Endothelial cell of umbilical vein (primary cell): ENCODE measurements at regions not wholly inside any gene's neighbourhood (a gene's known extent, or its start where the extent isn't known, plus 50 kb on each side); places are given as distances from the start of the nearest gene placed in this dataset.

Source experiments
- BruUV-seq: library from RNA; stranded (reverse); fragments of 400-500 nt; replicated peaks from 2 replicates; lab custom pipeline; 2021; lab: Mats Ljungman, UMichigan
- CTCF ChIA-PET: fragments of 300-600, 350-600 bp; sonication (Branson Sonifier 250); formaldehyde crosslinking; loops from one replicate; lab custom pipeline; 2021; ENCODE audit warnings: antibody characterized with exemption, inconsistent platforms; lab: Charles Lee
- POLR2A ChIA-PET: fragments of 300-600, 350-600 bp; sonication (Branson Sonifier 250); formaldehyde crosslinking; loops from one replicate; lab custom pipeline; 2021; ENCODE audit warnings: antibody characterized with exemption, inconsistent platforms; lab: Charles Lee
- DNase-seq: peaks from one replicate; pipeline ENCODE4 v3.0.0-alpha.2; 2011; ENCODE audit warnings: low read depth, low spot score
- FAIRE-seq: peaks from 2 replicates; lab custom pipeline; 2011; peaks lifted over from hg19 to GRCh38; lab: Jason Lieb, UNC
- H2AFZ ChIP-seq: 2 replicates; pipeline ENCODE4 v1.6.0; 2012; ENCODE audit warnings: low read depth, low read length, control low read depth, inconsistent platforms
- H3K27ac ChIP-seq: 2 replicates; pipeline ENCODE4 v1.5.1; 2011; ENCODE audit warnings: low read depth, mild to moderate bottlenecking, control low read depth, low read length, moderate library complexity; ENCODE audit not compliant: insufficient read depth
- H3K27me3 ChIP-seq, 2 experiments: 2 replicates each; pipeline versions ENCODE4 v1.6.0 to v1.6.1; 2011; ENCODE audit warnings: low read length in 2 of 2, mixed read lengths in 1 of 2; ENCODE audit not compliant: control insufficient read depth in 2 of 2, insufficient read depth in 2 of 2
- H3K36me3 ChIP-seq, 2 experiments: 2 replicates in 1 of 2; 3 replicates in 1 of 2; pipeline ENCODE4 v1.5.1; 2011; ENCODE audit warnings: low read length in 2 of 2, mild to moderate bottlenecking in 1 of 2, moderate library complexity in 1 of 2; ENCODE audit not compliant: control insufficient read depth in 2 of 2, insufficient read depth in 2 of 2; ENCODE audit errors: extremely low read depth in 1 of 2
- H3K4me1 ChIP-seq: 3 replicates; pipeline ENCODE4 v1.5.1; 2011; ENCODE audit warnings: mild to moderate bottlenecking, low read length; ENCODE audit not compliant: control insufficient read depth, insufficient read depth; ENCODE audit errors: extremely low read depth
- H3K4me2 ChIP-seq: 2 replicates; pipeline ENCODE4 v1.6.1; 2011; ENCODE audit warnings: low read length, control low read depth, mixed read lengths; ENCODE audit not compliant: insufficient read depth
- H3K4me3 ChIP-seq, 3 experiments: fragments of 200-600 bp in 1 of 3; sonication (generic), shearing (Covaris generic) in 1 of 3; replicated peaks in 1 of 3; 2 replicates each; pipeline ENCODE4 v1.5.1; 2011 to 2016; ENCODE audit warnings: control low read depth in 3 of 3, low read length in 3 of 3, mild to moderate bottlenecking in 2 of 3, inconsistent platforms in 1 of 3, low read depth in 1 of 3, moderate library complexity in 1 of 3; ENCODE audit not compliant: insufficient read depth in 1 of 3
- H3K79me2 ChIP-seq: 2 replicates; pipeline ENCODE4 v1.6.0; 2012; ENCODE audit warnings: low read length, inconsistent platforms; ENCODE audit not compliant: control insufficient read depth, insufficient read depth
- H3K9ac ChIP-seq: replicated peaks from 2 replicates; pipeline ENCODE3; 2011; ENCODE audit warnings: low read length, control low read depth; ENCODE audit not compliant: insufficient read depth; ENCODE audit errors: extremely low read depth
- H3K9me1 ChIP-seq: replicated peaks from 3 replicates; pipeline ENCODE4 v1.6.0; 2011; ENCODE audit warnings: mild to moderate bottlenecking, low read length; ENCODE audit not compliant: control insufficient read depth, insufficient read depth; ENCODE audit errors: extremely low read depth
- H3K9me3 ChIP-seq: replicated peaks from 2 replicates; pipeline ENCODE4 v1.5.1; 2012; ENCODE audit warnings: low read length, inconsistent platforms; ENCODE audit not compliant: control insufficient read depth, insufficient read depth
- H4K20me1 ChIP-seq: replicated peaks from 2 replicates; pipeline ENCODE3; 2011; ENCODE audit warnings: mild to moderate bottlenecking, low read length; ENCODE audit not compliant: control insufficient read depth, insufficient read depth; ENCODE audit errors: extremely low read depth
- CTCF ChIP-seq, 2 donors: IDR thresholded peaks; 1 replicate in 1 of 2; 2 replicates in 1 of 2; pipeline ENCODE4 v1.5.1; 2011; ENCODE audit warnings: low read length in 2 of 2, mild to moderate bottlenecking in 2 of 2, moderate library complexity in 2 of 2, control low read depth in 1 of 2, inconsistent platforms in 1 of 2, low read depth in 1 of 2; ENCODE audit not compliant: insufficient read depth in 1 of 2; ENCODE audit errors: extremely low read depth in 1 of 2
- EZH2 ChIP-seq: IDR thresholded peaks from 2 replicates; pipeline ENCODE4 v1.6.1; 2012; ENCODE audit warnings: borderline replicate concordance, low read depth, mild to moderate bottlenecking, moderate library complexity, low read length, inconsistent platforms; ENCODE audit not compliant: severe bottlenecking
- FOS ChIP-seq: IDR thresholded peaks from 2 replicates; pipeline ENCODE4 v1.6.1; 2011; ENCODE audit warnings: mild to moderate bottlenecking, low read length, moderate library complexity, borderline replicate concordance; ENCODE audit not compliant: insufficient read depth
- GATA2 ChIP-seq: IDR thresholded peaks from 2 replicates; pipeline ENCODE4 v1.7.0; 2011; ENCODE audit warnings: low read depth, mild to moderate bottlenecking, moderate library complexity, mixed read lengths, low read length; ENCODE audit not compliant: insufficient read length, insufficient read depth
- JUN ChIP-seq: IDR thresholded peaks from 2 replicates; pipeline ENCODE4 v1.6.1; 2011; ENCODE audit warnings: borderline replicate concordance, low read depth; ENCODE audit not compliant: insufficient read length, insufficient read depth
- MAX ChIP-seq: IDR thresholded peaks from 2 replicates; pipeline ENCODE4 v1.6.1; 2011; ENCODE audit not compliant: insufficient read depth, insufficient read length
- MYC ChIP-seq: IDR thresholded peaks from one replicate; pipeline ENCODE4 v1.6.1; 2011; ENCODE audit warnings: mild to moderate bottlenecking, low read depth, low read length
- POLR2A ChIP-seq: IDR thresholded peaks from 2 replicates; pipeline ENCODE4 v1.6.1; 2012; ENCODE audit warnings: low read depth, mild to moderate bottlenecking, control low read depth, low read length
- POLR2AphosphoS5 ChIP-seq: IDR thresholded peaks from 2 replicates; pipeline ENCODE4 v1.6.1; 2012; ENCODE audit warnings: low read depth, mild to moderate bottlenecking, control low read depth, low read length, moderate library complexity; ENCODE audit not compliant: insufficient read depth
- dilution Hi-C: fragments of 300-500 bp; cut with MboI; formaldehyde crosslinking; loops from one replicate; pipeline ENCODE4 v1.15.0; 2019; ENCODE audit warnings: low sequenced_read_pairs; ENCODE audit not compliant: extremely low pct_ligation_motif_present
- intact Hi-C: fragments of 100-400 bp; cut with micrococcal nuclease; formaldehyde crosslinking; loops from one replicate; pipeline ENCODE4 v1.10.0; 2022

- Histone ChIP-seq H3K36me3 (no peaks in the 10 kb centered on the region), H3K27me3 (no peaks in the 10 kb centered on the region), H3K27ac (no peak overlapping the region), H4K20me1 (no peaks in the 10 kb centered on the region), H3K4me2 (no peak overlapping the region), H3K9me1 (no peaks in the 10 kb centered on the region), H3K4me1 (no peaks in the 10 kb centered on the region), H2AFZ (no peak overlapping the region), H3K9me3 (no peaks in the 10 kb centered on the region), H3K9ac (no peak overlapping the region), H3K79me2 (no peaks in the 10 kb centered on the region), H3K4me3 (no peak overlapping the region)
- dilution Hi-C loops, result no loop called here
- BruUV-seq, result no TSS peak
- TF ChIP-seq MAX (no peak), GATA2 (no peak), POLR2A (no peak), CTCF (IDR thresholded peaks at IDR 0.05; ENCODE audit: extremely low read depth in 1 of 2, insufficient read depth in 1 of 2, low read depth in 1 of 2, low read length in 2 of 2) (no peak), EZH2 (no peak), POLR2AphosphoS5 (no peak), FOS (no peak), JUN (no peak), MYC (no peak)
- intact Hi-C loops, result no loop called here
- FAIRE-seq (no peak), DNase-seq (no peak)
- ChIA-PET POLR2A (no interaction called here), CTCF (interaction anchor here (0.9 to 1.2 kb wide), 2 partner anchors 8 to 21 kb away, joined by 3 to 4 read pairs; no protein-coding TSS in a partner anchor)
Observed at GRCh38 chr3:110293660-110294059, 778.0 kb upstream of the NECTIN3 start.
